PC-9 (cell line): ENCODE measurements at regions not wholly inside any gene's neighbourhood (a gene's known extent, or its start where the extent isn't known, plus 50 kb on each side); places are given as distances from the start of the nearest gene placed in this dataset.
A peak's percentile ranks its signal among the peaks of the same experiment; 100 is the strongest.

Experiments used
- BruUV-seq: library from RNA; stranded (reverse); fragments of 400-500 nt; replicated peaks from 2 replicates; lab custom pipeline; 2021; lab: Mats Ljungman, UMichigan
- CTCF ChIA-PET: fragments of 300-600 bp; sonication (Branson Sonifier 250); formaldehyde crosslinking; loops from one replicate; lab custom pipeline; 2022; ENCODE audit warnings: antibody characterized with exemption; lab: Charles Lee
- POLR2A ChIA-PET: fragments of 300-600 bp; sonication (Branson Sonifier 250); formaldehyde crosslinking; loops from one replicate; lab custom pipeline; 2022; ENCODE audit warnings: antibody characterized with exemption; ENCODE audit not compliant: unreplicated experiment; lab: Charles Lee
- DNase-seq, 2 experiments: peaks; one replicate each; pipeline versions ENCODE4 v3.0.0 to v3.0.0-alpha.2; 2015 to 2022; ENCODE audit warnings: mixed read lengths in 1 of 2
- H2AFZ ChIP-seq: fragments of 200-600 bp; sonication (generic); 2 replicates; pipeline ENCODE4 v1.8.1; 2017; ENCODE audit warnings: antibody characterized with exemption
- H3F3A ChIP-seq: fragments of 200-600 bp; sonication (generic); 2 replicates; pipeline ENCODE4 v1.8.1; 2017; ENCODE audit warnings: antibody characterized with exemption, mild to moderate bottlenecking, low read depth; ENCODE audit not compliant: insufficient read depth
- H3K27ac ChIP-seq: fragments of 200-600 bp; sonication (generic); 2 replicates; pipeline ENCODE4 v1.6.1; 2016; ENCODE audit warnings: mixed run types
- H3K27me3 ChIP-seq: fragments of 200-600 bp; sonication (generic); 2 replicates; pipeline ENCODE4 v1.6.1; 2016; ENCODE audit warnings: low read depth, mixed run types; ENCODE audit not compliant: insufficient read depth
- H3K36me3 ChIP-seq: fragments of 200-600 bp; sonication (generic); 2 replicates; pipeline ENCODE4 v1.6.1; 2016; ENCODE audit warnings: low read depth, mixed run types
- H3K4me1 ChIP-seq: fragments of 200-600 bp; sonication (generic); replicated peaks from 2 replicates; pipeline ENCODE4 v1.6.1; 2016; ENCODE audit warnings: mixed run types; ENCODE audit not compliant: insufficient read depth
- H3K4me2 ChIP-seq: fragments of 200-600 bp; sonication (generic); 2 replicates; pipeline ENCODE4 v1.6.1; 2017; ENCODE audit warnings: mixed run types
- H3K4me3 ChIP-seq: fragments of 200-600 bp; sonication (generic); 2 replicates; pipeline ENCODE4 v1.6.1; 2016; ENCODE audit warnings: mixed run types
- H3K79me2 ChIP-seq: fragments of 200-600 bp; sonication (generic); 2 replicates; pipeline ENCODE4 v1.6.1; 2017; ENCODE audit warnings: low read depth, mixed run types
- H3K9me2 ChIP-seq: fragments of 200-600 bp; sonication (generic); 2 replicates; pipeline ENCODE4 v1.8.1; 2017; ENCODE audit warnings: mild to moderate bottlenecking; ENCODE audit not compliant: insufficient read depth
- H3K9me3 ChIP-seq: fragments of 200-600 bp; sonication (generic); 2 replicates; pipeline ENCODE4 v1.8.1; 2016; ENCODE audit warnings: low read depth; ENCODE audit not compliant: insufficient read depth
- H4K20me1 ChIP-seq: fragments of 200-600 bp; sonication (generic); 2 replicates; pipeline ENCODE4 v1.8.1; 2017; ENCODE audit not compliant: insufficient read depth
- EZH2 ChIP-seq: fragments of 200-600 bp; sonication (generic); IDR thresholded peaks from 2 replicates; pipeline ENCODE4 v1.8.0; 2017; ENCODE audit warnings: antibody characterized with exemption, low read depth
- intact Hi-C: fragments of 100-400 bp; cut with micrococcal nuclease; formaldehyde crosslinking; loops from one replicate; pipeline ENCODE4 v1.10.0; 2022; ENCODE audit not compliant: unreplicated experiment
- TF ChIP-seq, protein P1 (sequence below): fragments of 200-600 bp; sonication (generic); conservative IDR thresholded peaks from 2 replicates; pipeline ENCODE4 v1.6.1; 2017; ENCODE audit warnings: mixed run types, antibody characterized with exemption, mild to moderate bottlenecking, moderate library complexity

DNA sequence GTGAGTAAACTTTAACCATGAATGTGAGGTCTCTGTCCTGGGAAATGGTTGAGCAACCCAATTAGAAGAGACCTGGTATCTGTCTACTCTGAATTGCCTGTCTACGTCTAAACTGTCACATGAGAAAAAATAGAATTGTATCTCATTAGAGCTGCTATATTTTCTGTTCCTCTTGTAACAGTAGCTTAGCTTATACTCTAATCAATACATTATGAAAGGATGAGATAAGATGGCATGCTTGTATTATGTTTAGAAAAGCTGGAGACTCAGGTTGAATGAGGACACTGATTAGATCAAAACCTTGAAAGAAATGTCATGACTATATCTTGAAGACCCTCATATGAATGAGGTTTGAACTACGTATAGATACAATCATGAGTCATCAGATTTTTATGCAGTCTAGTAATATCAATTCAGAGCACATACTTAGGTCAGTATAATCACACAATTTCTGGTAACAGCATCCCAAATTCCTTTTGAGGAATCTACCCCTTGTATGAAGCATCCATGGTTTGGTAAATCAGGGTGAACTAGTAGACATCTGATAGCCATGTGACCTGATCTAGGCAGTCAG is 561.5 kb upstream of the CHORDC1 start:
- no peak for TF ChIP-seq EZH2
- TF ChIP-seq, protein P1, sequence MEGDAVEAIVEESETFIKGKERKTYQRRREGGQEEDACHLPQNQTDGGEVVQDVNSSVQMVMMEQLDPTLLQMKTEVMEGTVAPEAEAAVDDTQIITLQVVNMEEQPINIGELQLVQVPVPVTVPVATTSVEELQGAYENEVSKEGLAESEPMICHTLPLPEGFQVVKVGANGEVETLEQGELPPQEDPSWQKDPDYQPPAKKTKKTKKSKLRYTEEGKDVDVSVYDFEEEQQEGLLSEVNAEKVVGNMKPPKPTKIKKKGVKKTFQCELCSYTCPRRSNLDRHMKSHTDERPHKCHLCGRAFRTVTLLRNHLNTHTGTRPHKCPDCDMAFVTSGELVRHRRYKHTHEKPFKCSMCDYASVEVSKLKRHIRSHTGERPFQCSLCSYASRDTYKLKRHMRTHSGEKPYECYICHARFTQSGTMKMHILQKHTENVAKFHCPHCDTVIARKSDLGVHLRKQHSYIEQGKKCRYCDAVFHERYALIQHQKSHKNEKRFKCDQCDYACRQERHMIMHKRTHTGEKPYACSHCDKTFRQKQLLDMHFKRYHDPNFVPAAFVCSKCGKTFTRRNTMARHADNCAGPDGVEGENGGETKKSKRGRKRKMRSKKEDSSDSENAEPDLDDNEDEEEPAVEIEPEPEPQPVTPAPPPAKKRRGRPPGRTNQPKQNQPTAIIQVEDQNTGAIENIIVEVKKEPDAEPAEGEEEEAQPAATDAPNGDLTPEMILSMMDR = no peak
- POLR2A ChIA-PET = no interaction called here

DNA sequence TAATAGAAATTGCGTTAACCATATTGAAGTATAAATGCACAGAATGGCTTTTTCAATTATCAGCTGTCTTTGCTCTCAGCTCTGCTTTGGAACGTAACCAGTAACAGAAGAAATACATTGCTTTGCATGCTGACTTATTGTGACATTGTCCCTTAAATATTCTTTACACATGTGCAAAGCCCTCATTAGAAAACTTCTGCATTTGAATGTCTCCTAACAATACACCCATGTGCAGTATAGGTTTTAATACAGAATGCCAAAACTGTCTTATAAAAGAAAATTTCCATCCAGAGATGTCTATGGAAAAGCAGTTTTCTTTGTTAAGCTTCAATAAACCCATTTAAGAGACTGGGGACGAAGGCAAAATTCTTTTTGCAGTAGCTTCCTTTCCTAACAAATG is 560.3 kb upstream of the CHORDC1 start:
- Histone ChIP-seq H3K4me3 (no peak overlapping the region), H3K4me1 (no peaks in the 10 kb centered on the region), H3K79me2 (no peaks in the 10 kb centered on the region), H4K20me1 (no peaks in the 10 kb centered on the region), H3K9me2 (no peaks in the 10 kb centered on the region; the same call in 1 of the 2 replicates), H3K9me3 (no peaks in the 10 kb centered on the region), H3K27me3 (no peaks in the 10 kb centered on the region), H3K36me3 (no peaks in the 10 kb centered on the region), H3F3A (no peaks in the 10 kb centered on the region), H2AFZ (peak overlapping the region; percentile 42; the same call in 1 of the 2 replicates), H3K27ac (no peak overlapping the region), H3K4me2 (no peak overlapping the region)
- intact Hi-C loops = no loop called here
- CTCF ChIA-PET = no interaction called here
- BruUV-seq = no TSS peak
- DNase-seq = no peak
- POLR2A ChIA-PET = no interaction called here
- TF ChIP-seq, protein P1 = no peak
- no peak for TF ChIP-seq EZH2

More for the DNA sequence above, 561.5 kb upstream of the CHORDC1 start:
- CTCF ChIA-PET = no interaction called here
- Histone ChIP-seq H3K27me3 (no peaks in the 10 kb centered on the region), H3K27ac (no peak overlapping the region), H3K9me2 (no peaks in the 10 kb centered on the region; the same call in 1 of the 2 replicates), H3K4me2 (no peak overlapping the region), H3K4me1 (no peaks in the 10 kb centered on the region), H4K20me1 (no peaks in the 10 kb centered on the region), H3K36me3 (no peaks in the 10 kb centered on the region), H3K9me3 (peaks cover 4% of the 10 kb centered on the region; the same call in 1 of the 2 replicates), H3K4me3 (no peak overlapping the region), H3F3A (no peaks in the 10 kb centered on the region), H3K79me2 (no peaks in the 10 kb centered on the region), H2AFZ (no peak overlapping the region)
- no peak for DNase-seq
- no TSS peak for BruUV-seq
- intact Hi-C loops = no loop called here

DNA sequence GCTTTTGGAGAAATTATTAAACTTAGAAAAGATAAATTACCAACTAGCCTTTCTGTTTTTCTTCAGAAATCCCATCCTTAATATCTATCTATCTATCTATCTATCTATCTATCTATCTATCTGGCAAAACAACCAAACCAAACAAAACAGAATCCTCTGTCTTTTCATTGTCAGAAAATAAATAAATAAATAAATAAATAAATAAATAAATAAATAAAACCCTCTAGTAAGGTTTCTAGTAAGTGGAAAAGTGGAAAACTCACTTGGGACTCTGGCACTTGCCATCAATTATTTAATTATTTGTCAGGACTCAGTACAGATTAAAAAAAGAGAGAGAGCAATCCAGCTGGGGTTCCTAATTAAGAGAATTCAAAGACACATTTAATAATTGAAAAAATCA is 556.2 kb upstream of the CHORDC1 start:
- H3K27me3 ChIP-seq = no peaks in the 10 kb centered on the region
- no peaks in the 10 kb centered on the region for H3K9me2 ChIP-seq
- no peak overlapping the region for H3K4me3 ChIP-seq
- H3K9me3 ChIP-seq = no peaks in the 10 kb centered on the region
- H3K36me3 ChIP-seq = no peaks in the 10 kb centered on the region
- H3K4me1 ChIP-seq = no peaks in the 10 kb centered on the region
- no peak overlapping the region for H2AFZ ChIP-seq
- intact Hi-C loops = no loop called here
- no peak for TF ChIP-seq EZH2
- TF ChIP-seq, protein P1 = no peak
- H3K27ac ChIP-seq = no peak overlapping the region
- H3F3A ChIP-seq = no peaks in the 10 kb centered on the region
- H3K79me2 ChIP-seq = no peaks in the 10 kb centered on the region
- H3K4me2 ChIP-seq = no peak overlapping the region
- ChIA-PET POLR2A (no interaction called here), CTCF (no interaction called here)
- BruUV-seq = no TSS peak
- H4K20me1 ChIP-seq = no peaks in the 10 kb centered on the region
- no peak for DNase-seq
